ENCODE measurements at regions not wholly inside any gene's neighbourhood (a gene's known extent, or its start where the extent isn't known, plus 50 kb on each side); places are given as distances from the start of the nearest gene placed in this dataset.

DNA sequence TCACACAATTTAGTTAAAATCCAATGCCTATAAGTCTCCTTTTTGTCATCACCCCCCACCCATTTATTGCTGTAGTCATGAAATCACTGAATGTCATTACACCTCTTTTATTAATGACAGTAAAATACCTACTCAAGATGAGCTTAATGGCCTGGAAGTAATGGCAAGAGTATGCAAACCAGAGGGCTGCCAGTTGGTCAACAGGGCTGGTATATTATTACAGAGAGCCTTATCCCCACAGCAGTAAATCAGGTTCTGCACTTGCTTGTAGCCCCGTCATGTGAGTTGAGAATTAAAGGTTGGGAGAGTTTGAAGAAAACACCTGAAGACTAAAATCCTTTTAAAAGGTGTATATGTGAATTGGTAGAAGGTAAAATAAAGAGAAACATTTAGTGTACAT, 372.4 kb downstream of the MAT2B start:
- TF ChIP-seq, protein P1, sequence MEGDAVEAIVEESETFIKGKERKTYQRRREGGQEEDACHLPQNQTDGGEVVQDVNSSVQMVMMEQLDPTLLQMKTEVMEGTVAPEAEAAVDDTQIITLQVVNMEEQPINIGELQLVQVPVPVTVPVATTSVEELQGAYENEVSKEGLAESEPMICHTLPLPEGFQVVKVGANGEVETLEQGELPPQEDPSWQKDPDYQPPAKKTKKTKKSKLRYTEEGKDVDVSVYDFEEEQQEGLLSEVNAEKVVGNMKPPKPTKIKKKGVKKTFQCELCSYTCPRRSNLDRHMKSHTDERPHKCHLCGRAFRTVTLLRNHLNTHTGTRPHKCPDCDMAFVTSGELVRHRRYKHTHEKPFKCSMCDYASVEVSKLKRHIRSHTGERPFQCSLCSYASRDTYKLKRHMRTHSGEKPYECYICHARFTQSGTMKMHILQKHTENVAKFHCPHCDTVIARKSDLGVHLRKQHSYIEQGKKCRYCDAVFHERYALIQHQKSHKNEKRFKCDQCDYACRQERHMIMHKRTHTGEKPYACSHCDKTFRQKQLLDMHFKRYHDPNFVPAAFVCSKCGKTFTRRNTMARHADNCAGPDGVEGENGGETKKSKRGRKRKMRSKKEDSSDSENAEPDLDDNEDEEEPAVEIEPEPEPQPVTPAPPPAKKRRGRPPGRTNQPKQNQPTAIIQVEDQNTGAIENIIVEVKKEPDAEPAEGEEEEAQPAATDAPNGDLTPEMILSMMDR (IDR thresholded peaks at IDR 0.05 in 8 of 11, conservative IDR thresholded peaks at IDR 0.05 in 3 of 11), result no peak
- TF ChIP-seq POLR2A (IDR thresholded peaks at IDR 0.05), result no peak
